NCI-H526 (cell line): ENCODE measurements at regions not wholly inside any gene's neighbourhood (a gene's known extent, or its start where the extent isn't known, plus 50 kb on each side); places are given as distances from the start of the nearest gene placed in this dataset.

ENCODE experiments used
- DNase-seq, 2 experiments: peaks; one replicate each; lab custom pipeline; 2025; lab: John Stamatoyannopoulos, UW

- DNase-seq, result peak in 1 of 2 experiments; percentile 54
Measured at GRCh38 chr6:138007014-138007472, 100.2 kb downstream of the PERP start.

DNA sequence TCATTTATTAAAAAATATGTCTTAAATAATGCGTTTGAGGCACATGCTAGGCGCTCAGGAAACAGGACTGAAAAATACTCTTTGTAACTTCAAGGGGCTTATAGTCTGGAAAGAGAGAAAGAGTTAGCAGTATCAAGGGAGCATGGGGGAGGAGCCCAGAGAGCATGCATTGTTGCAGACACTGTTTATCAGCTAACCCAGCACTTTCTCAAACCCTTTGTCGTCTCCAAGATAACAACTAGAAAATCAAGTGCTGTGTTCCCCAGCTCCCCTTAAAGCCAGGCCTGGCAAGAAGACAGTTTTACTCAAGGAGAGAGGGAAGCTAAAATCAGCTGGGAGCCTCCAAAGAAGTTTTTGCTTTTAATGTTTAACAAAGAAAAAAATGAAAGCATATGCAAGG, 98.4 kb downstream of the PERP start:
- DNase-seq, result no peak

DNA sequence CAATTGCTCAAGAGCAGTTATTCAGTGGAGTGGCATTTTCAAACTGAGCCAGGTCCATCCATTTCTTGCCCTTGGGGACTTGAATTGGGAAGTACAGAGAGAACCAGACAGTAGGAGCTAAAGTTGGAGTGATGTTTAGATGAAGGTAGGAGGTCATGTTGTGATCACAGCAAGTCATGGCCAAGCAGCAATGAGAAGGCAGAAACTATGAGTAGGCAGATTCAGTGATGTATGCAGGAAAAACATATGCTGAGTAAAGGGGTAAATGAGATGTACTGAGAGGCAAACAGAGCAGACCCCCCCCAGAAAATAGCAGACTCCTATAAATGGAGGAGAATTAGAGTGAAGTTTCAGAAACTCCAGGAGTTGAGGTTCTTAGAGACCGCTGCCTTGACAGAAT, 95.8 kb downstream of the PERP start:
- no peak for DNase-seq

GRCh38 chr6:138012682-138013081, 94.5 kb downstream of the PERP start:
- no peak for DNase-seq

DNA sequence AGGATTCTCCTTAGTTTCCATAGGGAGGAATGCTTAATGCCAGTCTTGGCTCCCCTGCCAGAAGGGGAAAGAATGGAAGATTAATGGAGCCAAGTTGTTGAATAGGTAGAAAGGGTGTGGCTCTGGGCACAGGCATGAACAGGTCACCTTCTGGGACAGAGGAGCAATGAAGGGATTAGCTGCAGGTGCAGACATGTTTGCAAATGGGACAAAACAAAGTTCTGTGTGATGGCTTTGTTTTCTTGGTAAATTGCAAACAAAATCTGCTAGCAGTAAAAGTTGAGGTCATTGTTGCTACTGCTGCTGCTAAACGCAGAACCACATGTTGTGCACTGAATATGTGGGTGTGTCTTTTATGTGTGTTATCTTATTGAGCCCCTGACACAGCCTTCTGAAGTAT, 93.3 kb downstream of the PERP start:
- DNase-seq, result no peak

GRCh38 chr6:138017166-138017757, 90.0 kb downstream of the PERP start:
- peak in 1 of 2 experiments; percentile 9 for DNase-seq

DNA sequence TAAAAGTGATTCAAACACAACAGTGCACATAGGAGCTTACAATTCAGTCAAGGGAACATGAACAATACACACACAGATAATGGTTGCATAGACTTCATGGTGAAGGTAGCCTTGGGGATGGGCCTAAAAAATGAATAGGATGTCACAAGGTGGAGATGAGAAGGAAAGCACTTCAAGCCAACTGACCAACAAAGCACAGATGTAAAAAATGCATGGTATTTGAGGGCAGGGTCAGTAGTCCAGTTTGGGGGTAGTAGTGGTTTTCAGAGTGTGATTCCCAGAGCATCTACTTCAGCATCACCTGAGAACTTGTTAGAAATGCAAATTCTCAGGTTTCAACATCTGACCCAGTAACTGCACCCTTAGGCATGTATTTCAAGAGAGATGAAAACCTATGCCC, 88.9 kb downstream of the PERP start:
- no peak for DNase-seq

- DNase-seq, result no peak
Measured at GRCh38 chr6:138025528-138025978, 81.7 kb downstream of the PERP start.

DNA sequence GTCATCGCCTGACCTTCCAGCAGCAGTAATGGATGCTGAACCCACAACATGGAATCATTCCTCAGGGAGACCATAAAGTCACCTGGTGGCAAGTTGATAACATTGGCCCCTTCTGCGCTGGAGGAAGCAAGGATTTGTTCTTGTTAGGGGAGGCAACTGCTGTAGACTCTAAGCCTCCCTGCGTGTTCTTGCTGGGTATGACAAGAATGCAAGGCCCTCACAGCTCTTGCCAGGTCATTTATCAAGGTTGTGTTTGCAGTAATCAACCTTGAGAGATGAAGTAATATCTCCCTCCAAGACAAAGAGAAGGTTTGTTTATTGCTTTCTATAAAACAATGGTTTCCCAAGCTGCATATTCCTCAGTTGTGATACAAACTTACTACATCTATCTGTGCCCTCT, 80.9 kb downstream of the PERP start:
- DNase-seq, result no peak

DNA sequence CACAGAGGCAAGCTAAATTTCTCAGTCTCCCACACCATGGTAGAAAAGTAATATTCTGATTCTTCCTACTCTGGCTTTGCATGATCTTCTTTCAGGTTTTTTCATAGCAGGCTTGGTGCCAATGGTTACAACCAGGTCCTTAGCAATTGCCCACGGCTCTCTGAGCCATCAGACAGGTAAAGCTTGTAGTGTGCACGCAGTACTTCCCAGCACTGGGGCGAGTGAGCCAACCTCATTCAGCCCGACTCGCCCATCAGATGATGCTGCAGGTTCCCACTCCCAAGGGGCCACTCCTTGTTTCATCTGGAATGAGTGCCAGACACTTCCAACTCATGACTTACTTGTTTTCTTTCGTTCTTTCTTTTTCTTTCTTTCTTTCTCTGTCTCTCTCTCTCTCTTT, 78.3 kb downstream of the PERP start:
- DNase-seq, result no peak

GRCh38 chr6:138030872-138031271, 76.3 kb downstream of the PERP start:
- DNase-seq, result no peak

GRCh38 chr6:138031417-138031816, 75.8 kb downstream of the PERP start:
- no peak for DNase-seq

GRCh38 chr6:138031850-138032249, 75.4 kb downstream of the PERP start:
- DNase-seq, result no peak

GRCh38 chr6:138032571-138032970, 74.6 kb downstream of the PERP start:
- no peak for DNase-seq

- DNase-seq, result no peak
Measured at GRCh38 chr6:138034229-138034628, 73.0 kb downstream of the PERP start.

DNA sequence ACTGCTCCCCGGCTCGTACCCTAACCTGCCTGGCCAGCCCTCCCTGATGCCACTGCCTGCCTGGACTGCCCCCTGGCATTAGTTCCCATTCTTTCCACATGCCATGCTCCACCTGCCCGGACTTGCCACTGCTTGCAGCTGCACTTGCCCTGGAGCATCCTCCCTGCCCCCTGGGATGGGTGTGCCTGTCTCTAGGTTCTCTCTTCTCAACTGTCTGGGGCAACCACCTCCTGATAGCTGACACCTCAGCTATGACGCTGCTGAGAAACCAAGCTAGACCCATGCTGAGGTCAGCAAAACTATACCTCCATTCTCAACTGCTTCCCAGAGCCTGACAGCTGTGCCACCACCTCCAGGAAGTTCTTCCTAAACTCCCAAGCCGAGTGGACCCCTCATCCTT, 72.1 kb downstream of the PERP start:
- peak; percentile 59 to 65 for DNase-seq

DNA sequence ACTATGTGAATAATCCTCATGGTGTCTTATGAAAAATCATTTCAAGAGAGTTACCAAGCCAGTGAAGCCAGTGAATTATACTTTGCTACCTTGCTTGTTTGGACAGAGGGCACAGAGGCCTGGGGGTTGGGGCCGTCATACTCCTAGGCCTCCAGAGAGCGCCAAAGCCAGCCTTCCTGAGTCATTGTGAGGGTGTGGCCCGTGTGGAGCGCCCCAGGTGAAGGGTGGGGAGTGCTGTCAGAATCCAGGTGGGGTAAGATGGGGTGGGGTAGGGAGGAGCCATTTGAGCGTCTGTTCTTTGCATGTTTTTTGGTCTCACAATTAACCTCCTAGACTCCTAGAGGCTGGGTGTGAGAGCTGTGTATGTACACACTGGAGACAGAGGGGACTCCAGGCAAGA, 71.1 kb downstream of the PERP start:
- DNase-seq, result no peak

GRCh38 chr6:138037009-138037504, 70.2 kb downstream of the PERP start:
- no peak for DNase-seq

- DNase-seq, result no peak
Measured at GRCh38 chr6:138038142-138038870, 68.9 kb downstream of the PERP start.
